Upper lobe of right lung (tissue), 1 donor: ENCODE measurements at regions not wholly inside any gene's neighbourhood (a gene's known extent, or its start where the extent isn't known, plus 50 kb on each side); places are given as distances from the start of the nearest gene placed in this dataset.
"Not testable (repeated sequence)": the region's sequence is repeated elsewhere in the genome, so short reads cannot be mapped to it uniquely, and the experiment has no call there.

ENCODE experiments used
- ATAC-seq: fragments of 200-7000 bp; cut with Tn5 transposase; one replicate; pipeline ENCODE4 v1.9.1; 2020; ENCODE audit warnings: mild to moderate bottlenecking, moderate library complexity
- DNase-seq: peaks from one replicate; pipeline ENCODE4 v3.0.0-alpha.2; 2020
- H3K27ac ChIP-seq: fragments of 200-600 bp; one replicate; pipeline ENCODE4 v1.8.0; 2022
- H3K27me3 ChIP-seq: fragments of 200-600 bp; one replicate; pipeline ENCODE4 v1.8.0; 2022; ENCODE audit warnings: mild to moderate bottlenecking
- H3K36me3 ChIP-seq: fragments of 200-600 bp; one replicate; pipeline ENCODE4 v1.8.0; 2022
- H3K4me1 ChIP-seq: fragments of 200-600 bp; one replicate; pipeline ENCODE4 v1.8.0; 2022
- H3K4me3 ChIP-seq: fragments of 200-600 bp; one replicate; pipeline ENCODE4 v1.8.0; 2022; ENCODE audit warnings: mild to moderate bottlenecking
- H3K9me3 ChIP-seq: fragments of 200-600 bp; one replicate; pipeline ENCODE4 v1.8.0; 2022
- CTCF ChIP-seq: fragments of 200-600 bp; IDR thresholded peaks from one replicate; pipeline ENCODE4 v1.8.0; 2022; ENCODE audit warnings: antibody characterized with exemption
- intact Hi-C: fragments of 100-400 bp; cut with DNase I; formaldehyde crosslinking; loops from one replicate; pipeline ENCODE4 v1.11.0; 2022
- donor health status: DM: no; HTN: yes; CAD: no; lungs with severe emphysema.

GRCh38 chr10:34045571-34046190 is 711.2 kb upstream of the NRP1 start:
- DNase-seq (no peak), ATAC-seq (no peak)
- H3K4me3 ChIP-seq, result no peak overlapping the region
- H3K36me3 ChIP-seq, result no peaks in the 10 kb centered on the region
- TF ChIP-seq CTCF, result no peak
- no peak overlapping the region for H3K27ac ChIP-seq
- intact Hi-C loops, result no loop called here
- H3K9me3 ChIP-seq, result no peaks in the 10 kb centered on the region
- H3K4me1 ChIP-seq, result no peaks in the 10 kb centered on the region
- no peaks in the 10 kb centered on the region for H3K27me3 ChIP-seq

GRCh38 chr10:34041871-34042270 is 707.4 kb upstream of the NRP1 start:
- Histone ChIP-seq H3K9me3 (no peaks in the 10 kb centered on the region), H3K4me1 (no peaks in the 10 kb centered on the region), H3K4me3 (no peak overlapping the region), H3K27ac (no peak overlapping the region), H3K36me3 (no peaks in the 10 kb centered on the region), H3K27me3 (no peaks in the 10 kb centered on the region)
- ATAC-seq (no peak), DNase-seq (no peak)
- intact Hi-C loops, result no loop called here
- no peak for TF ChIP-seq CTCF

DNA sequence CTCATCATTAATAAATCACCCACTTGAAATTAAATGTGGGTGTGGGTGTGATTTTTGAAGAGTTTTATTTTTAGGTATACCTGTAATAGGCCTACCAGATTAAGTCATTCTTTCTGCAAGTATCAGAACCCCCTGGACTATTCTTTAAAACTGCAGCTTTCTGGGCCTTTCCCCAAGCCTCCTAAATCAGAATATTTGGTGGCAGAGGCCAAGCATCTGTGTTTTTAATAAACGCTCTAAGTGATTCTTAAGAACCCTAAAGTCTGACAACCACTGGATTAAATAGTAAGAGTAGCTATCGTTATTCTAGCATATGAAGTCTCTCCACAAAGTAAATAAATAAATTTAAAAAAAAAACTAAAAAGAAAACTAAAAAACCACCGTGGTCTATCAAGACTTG is 703.0 kb upstream of the NRP1 start:
- no peaks in the 10 kb centered on the region for H3K9me3 ChIP-seq
- H3K36me3 ChIP-seq, result no peaks in the 10 kb centered on the region
- H3K27me3 ChIP-seq, result no peaks in the 10 kb centered on the region
- H3K27ac ChIP-seq, result no peak overlapping the region
- no peaks in the 10 kb centered on the region for H3K4me1 ChIP-seq
- no peak overlapping the region for H3K4me3 ChIP-seq
- TF ChIP-seq CTCF, result no peak
- ATAC-seq (no peak), DNase-seq (no peak)
- intact Hi-C loops, result no loop called here

DNA sequence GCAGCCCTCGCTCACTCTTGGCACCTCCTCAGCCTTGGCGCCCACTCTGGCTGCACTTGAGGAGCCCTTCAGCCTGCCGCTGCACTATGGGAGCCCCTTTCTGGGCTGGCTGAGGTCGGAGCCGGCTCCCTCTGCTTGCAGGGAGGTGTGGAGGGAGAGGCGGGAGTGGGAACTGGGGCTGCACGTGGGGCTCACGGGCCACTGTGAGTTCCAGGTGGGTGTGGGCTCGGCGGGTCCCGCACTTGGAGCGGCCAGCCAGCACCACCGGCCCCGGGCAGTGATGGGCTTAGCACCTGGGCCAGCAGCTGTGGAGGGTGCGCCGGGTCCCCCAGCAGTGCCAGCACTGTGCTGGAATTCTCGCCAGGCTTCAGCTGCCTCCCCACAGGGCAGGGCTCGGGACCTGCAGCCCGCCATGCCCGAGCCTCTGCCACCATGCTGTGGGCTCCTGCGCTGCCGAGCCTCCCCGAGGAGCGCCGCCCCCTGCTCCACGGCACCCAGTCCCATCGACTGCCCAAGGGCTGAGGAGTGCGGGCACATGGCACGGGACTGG is 700.8 kb upstream of the NRP1 start:
- ATAC-seq, H3K36me3 ChIP-seq, H3K27me3 ChIP-seq, DNase-seq, H3K9me3 ChIP-seq, intact Hi-C loops, H3K4me1 ChIP-seq, H3K4me3 ChIP-seq, H3K27ac ChIP-seq: not testable (repeated sequence)

DNA sequence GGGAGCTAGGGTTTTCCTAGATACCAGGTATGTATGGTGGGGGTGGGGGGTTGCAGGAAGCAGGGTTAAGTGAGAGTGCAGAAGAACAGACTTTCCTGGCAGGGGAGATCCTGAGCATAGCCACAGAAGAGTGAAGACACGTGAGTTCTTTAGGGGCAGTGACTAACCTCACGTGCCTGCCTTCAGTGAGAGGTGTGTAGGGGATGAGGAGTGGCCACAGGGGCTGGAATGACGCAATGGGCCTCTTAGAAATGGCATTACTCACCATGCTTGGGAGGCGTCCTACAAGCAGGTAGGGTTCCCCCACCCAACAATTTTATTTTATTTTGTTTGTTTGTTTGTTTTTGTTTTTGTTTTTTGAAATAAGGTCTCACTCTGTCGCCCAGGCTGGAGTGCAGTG is 698.6 kb upstream of the NRP1 start:
- intact Hi-C loops, result no loop called here
- ATAC-seq, result no peak
- H3K27ac ChIP-seq, result no peak overlapping the region

DNA sequence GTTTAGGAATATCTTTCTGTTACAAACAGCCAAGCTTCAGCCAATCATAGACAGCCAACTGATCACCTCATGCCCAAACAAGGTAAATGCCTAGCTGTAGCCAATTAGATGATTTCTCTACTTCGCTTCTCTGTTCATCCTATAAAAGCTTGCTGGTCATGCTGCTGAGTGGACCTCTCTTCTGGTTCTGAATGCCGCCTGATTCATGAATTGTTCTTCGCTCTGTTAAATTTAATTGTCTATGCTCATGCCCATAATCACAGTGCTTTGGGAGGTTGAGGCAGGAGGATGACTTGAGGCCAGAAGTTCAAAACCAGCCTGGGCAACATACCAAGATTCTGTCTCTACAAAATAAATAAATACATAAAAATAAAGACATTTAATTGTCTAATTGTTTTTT is 698.1 kb upstream of the NRP1 start:
- ATAC-seq (no peak), DNase-seq (no peak)
- H3K27me3 ChIP-seq, result no peaks in the 10 kb centered on the region
- H3K9me3 ChIP-seq, result no peaks in the 10 kb centered on the region
- no peak for TF ChIP-seq CTCF
- H3K4me1 ChIP-seq, result peaks cover 5% of the 10 kb centered on the region
- no peak overlapping the region for H3K27ac ChIP-seq
- no peak overlapping the region for H3K4me3 ChIP-seq
- H3K36me3 ChIP-seq, result no peaks in the 10 kb centered on the region
- intact Hi-C loops, result no loop called here

More for the DNA sequence above, 698.6 kb upstream of the NRP1 start:
- no peak for DNase-seq
- no peaks in the 10 kb centered on the region for H3K9me3 ChIP-seq
- peaks cover 5% of the 10 kb centered on the region for H3K4me1 ChIP-seq
- no peak overlapping the region for H3K4me3 ChIP-seq
- no peaks in the 10 kb centered on the region for H3K36me3 ChIP-seq
- H3K27me3 ChIP-seq, result no peaks in the 10 kb centered on the region
- no peak for TF ChIP-seq CTCF
